DOHH2 (cell line): ENCODE measurements at regions not wholly inside any gene's neighbourhood (a gene's known extent, or its start where the extent isn't known, plus 50 kb on each side); places are given as distances from the start of the nearest gene placed in this dataset.

Experiments used
- H3F3A ChIP-seq: fragments of 200-600 bp; sonication (generic), shearing (Covaris generic); 2 replicates; pipeline ENCODE4 v1.6.0; 2016; ENCODE audit warnings: antibody characterized with exemption, mild to moderate bottlenecking; ENCODE audit not compliant: control insufficient read depth, insufficient read depth
- H3K27ac ChIP-seq: fragments of 200-600 bp; sonication (generic); 2 replicates; pipeline ENCODE4 v1.5.1; 2014; ENCODE audit warnings: low read depth, mild to moderate bottlenecking, low read length, moderate library complexity
- H3K27me3 ChIP-seq: fragments of 200-600 bp; sonication (generic); 2 replicates; pipeline ENCODE4 v1.6.1; 2014; ENCODE audit warnings: mild to moderate bottlenecking, low read length, mixed read lengths; ENCODE audit not compliant: control insufficient read depth
- H3K36me3 ChIP-seq: fragments of 200-600 bp; sonication (generic); 2 replicates; pipeline ENCODE4 v1.6.1; 2014; ENCODE audit warnings: mild to moderate bottlenecking, low read length, moderate library complexity, mixed read lengths; ENCODE audit not compliant: control insufficient read depth
- H3K4me1 ChIP-seq: fragments of 200-600 bp; sonication (generic); 2 replicates; pipeline ENCODE4 v1.6.1; 2014; ENCODE audit warnings: mild to moderate bottlenecking, low read length, mixed read lengths; ENCODE audit not compliant: control insufficient read depth
- H3K4me2 ChIP-seq: fragments of 200-600 bp; sonication (generic); 2 replicates; pipeline ENCODE4 v1.6.0; 2014; ENCODE audit warnings: mild to moderate bottlenecking, low read length, moderate library complexity
- H3K4me3 ChIP-seq: fragments of 200-600 bp; sonication (generic); 2 replicates; pipeline ENCODE4 v1.5.1; 2014; ENCODE audit warnings: mild to moderate bottlenecking, low read length, mixed read lengths
- H3K79me2 ChIP-seq: fragments of 200-600 bp; sonication (generic); 2 replicates; pipeline ENCODE4 v1.6.1; 2014; ENCODE audit warnings: mild to moderate bottlenecking, low read length, mixed read lengths; ENCODE audit not compliant: control insufficient read depth
- H3K9me2 ChIP-seq: fragments of 200-600 bp; sonication (generic); replicated peaks from 2 replicates; pipeline ENCODE4 v1.6.1; 2014; ENCODE audit warnings: mild to moderate bottlenecking, low read length, mixed read lengths; ENCODE audit not compliant: control insufficient read depth
- H3K9me3 ChIP-seq: fragments of 200-600 bp; sonication (generic); 2 replicates; pipeline ENCODE4 v1.6.1; 2014; ENCODE audit warnings: antibody characterized with exemption, low read length, mixed read lengths; ENCODE audit not compliant: control insufficient read depth, insufficient read depth
- H4K20me1 ChIP-seq: fragments of 200-600 bp; sonication (generic); 2 replicates; pipeline ENCODE4 v1.6.0; 2014; ENCODE audit warnings: low read depth, mild to moderate bottlenecking, antibody characterized with exemption, low read length, moderate library complexity; ENCODE audit not compliant: control insufficient read depth, insufficient read depth
- CTCF ChIP-seq: fragments of 200-600 bp; sonication (generic); IDR thresholded peaks from one replicate; pipeline ENCODE4 v1.5.1; 2014; ENCODE audit warnings: antibody characterized with exemption, mild to moderate bottlenecking, low read depth, low read length; ENCODE audit not compliant: poor library complexity, severe bottlenecking
- EZH2phosphoT487 ChIP-seq: fragments of 200-600 bp; sonication (generic); IDR thresholded peaks from 2 replicates; pipeline ENCODE4 v1.6.1; 2017; ENCODE audit warnings: borderline replicate concordance, mild to moderate bottlenecking, antibody characterized with exemption, low read length, moderate library complexity, mixed read lengths

GRCh38 chr4:122100508-122100907, 51.6 kb upstream of the BLTP1 start:
- Histone ChIP-seq H3K9me2 (no peaks in the 10 kb centered on the region), H3F3A (no peaks in the 10 kb centered on the region), H4K20me1 (no peaks in the 10 kb centered on the region), H3K4me1 (no peaks in the 10 kb centered on the region), H3K4me3 (no peak overlapping the region), H3K27me3 (no peaks in the 10 kb centered on the region), H3K36me3 (no peaks in the 10 kb centered on the region), H3K4me2 (no peak overlapping the region), H3K9me3 (no peaks in the 10 kb centered on the region), H3K79me2 (no peaks in the 10 kb centered on the region), H3K27ac (no peak overlapping the region)
- TF ChIP-seq CTCF (no peak), EZH2phosphoT487 (no peak)

GRCh38 chr4:122099896-122100295, 52.2 kb upstream of the BLTP1 start:
- Histone ChIP-seq H3F3A (no peaks in the 10 kb centered on the region), H3K4me2 (no peak overlapping the region), H3K36me3 (no peaks in the 10 kb centered on the region), H3K27ac (no peak overlapping the region), H3K9me3 (no peaks in the 10 kb centered on the region), H4K20me1 (no peaks in the 10 kb centered on the region), H3K4me1 (no peaks in the 10 kb centered on the region), H3K4me3 (no peak overlapping the region), H3K9me2 (no peaks in the 10 kb centered on the region), H3K27me3 (no peaks in the 10 kb centered on the region), H3K79me2 (no peaks in the 10 kb centered on the region)
- no peak for TF ChIP-seq EZH2phosphoT487

GRCh38 chr4:122091836-122092405, 60.2 kb upstream of the BLTP1 start:
- Histone ChIP-seq H3K4me3 (no peak overlapping the region), H3K9me2 (no peaks in the 10 kb centered on the region), H3K36me3 (no peaks in the 10 kb centered on the region), H3K4me2 (no peak overlapping the region), H4K20me1 (no peaks in the 10 kb centered on the region), H3K4me1 (no peaks in the 10 kb centered on the region), H3K79me2 (no peaks in the 10 kb centered on the region), H3F3A (no peaks in the 10 kb centered on the region), H3K9me3 (no peaks in the 10 kb centered on the region), H3K27ac (no peak overlapping the region), H3K27me3 (no peaks in the 10 kb centered on the region)
- TF ChIP-seq CTCF (no peak), EZH2phosphoT487 (no peak)

- Histone ChIP-seq H3K4me2 (no peak overlapping the region), H3K4me3 (no peak overlapping the region), H3K4me1 (no peaks in the 10 kb centered on the region), H3K9me2 (no peaks in the 10 kb centered on the region), H3K27ac (no peak overlapping the region), H3F3A (no peaks in the 10 kb centered on the region), H3K79me2 (no peaks in the 10 kb centered on the region), H3K36me3 (no peaks in the 10 kb centered on the region), H3K9me3 (no peaks in the 10 kb centered on the region), H4K20me1 (no peaks in the 10 kb centered on the region), H3K27me3 (no peaks in the 10 kb centered on the region)
- no peak for TF ChIP-seq CTCF
- TF ChIP-seq EZH2phosphoT487 = no peak
These were observed 60.7 kb upstream of the BLTP1 start for GRCh38 chr4:122091397-122091796.
